OCI-LY3 (cell line): ENCODE measurements at regions not wholly inside any gene's neighbourhood (a gene's known extent, or its start where the extent isn't known, plus 50 kb on each side); places are given as distances from the start of the nearest gene placed in this dataset.
"Not testable (repeated sequence)": the region's sequence is repeated elsewhere in the genome, so short reads cannot be mapped to it uniquely, and the experiment has no call there.

Experiments
- EZH2phosphoT487 ChIP-seq: fragments of 200-600 bp; shearing (Covaris generic); IDR thresholded peaks from 2 replicates; pipeline ENCODE4 v1.6.1; 2018; ENCODE audit warnings: antibody characterized with exemption, mixed run types, low read depth
- TF ChIP-seq, protein P1 (sequence below): fragments of 200-600, 300-600 bp; sonication (generic); IDR thresholded peaks from 2 replicates; pipeline ENCODE4 v1.5.1; 2014; ENCODE audit warnings: antibody characterized with exemption, low read length, low read depth

DNA sequence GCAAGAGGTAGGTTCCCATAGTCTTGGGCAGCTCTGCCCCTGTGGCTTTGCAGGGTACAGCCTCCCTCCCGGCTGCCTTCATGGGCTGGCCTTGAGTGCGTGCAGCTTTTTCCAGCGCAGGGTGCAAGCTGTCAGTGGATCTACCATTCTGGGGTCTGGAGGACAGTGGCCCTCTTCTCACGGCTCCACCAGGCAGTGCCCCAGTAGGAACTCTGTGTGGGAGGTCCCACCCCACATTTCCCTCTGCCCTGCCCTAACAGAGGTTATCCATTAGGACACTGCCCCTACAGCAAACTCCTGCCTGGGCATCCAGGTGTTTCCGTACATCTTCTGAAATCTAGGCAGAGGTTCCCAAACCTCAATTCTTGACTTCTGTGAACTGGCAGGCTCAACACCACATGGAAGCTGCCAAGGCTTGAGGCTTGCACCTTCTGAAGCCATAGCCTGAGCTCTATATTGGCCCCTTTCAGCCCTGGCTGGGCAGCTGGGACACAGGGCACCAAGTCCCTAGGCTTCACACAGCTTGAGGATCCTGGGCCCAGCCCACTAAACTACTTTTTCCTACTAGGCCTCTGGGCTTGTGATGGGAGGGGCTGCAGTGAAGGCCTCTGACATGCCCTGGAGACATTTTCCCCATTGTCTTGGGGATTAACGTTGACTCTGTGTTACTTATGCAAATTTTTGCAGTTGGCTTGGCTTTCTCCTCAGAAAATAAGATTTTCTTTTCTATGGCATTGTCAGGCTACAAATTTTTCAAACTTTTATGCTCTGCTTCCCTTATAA is 482.7 kb downstream of the CNTN3 start:
- TF ChIP-seq, protein P1, sequence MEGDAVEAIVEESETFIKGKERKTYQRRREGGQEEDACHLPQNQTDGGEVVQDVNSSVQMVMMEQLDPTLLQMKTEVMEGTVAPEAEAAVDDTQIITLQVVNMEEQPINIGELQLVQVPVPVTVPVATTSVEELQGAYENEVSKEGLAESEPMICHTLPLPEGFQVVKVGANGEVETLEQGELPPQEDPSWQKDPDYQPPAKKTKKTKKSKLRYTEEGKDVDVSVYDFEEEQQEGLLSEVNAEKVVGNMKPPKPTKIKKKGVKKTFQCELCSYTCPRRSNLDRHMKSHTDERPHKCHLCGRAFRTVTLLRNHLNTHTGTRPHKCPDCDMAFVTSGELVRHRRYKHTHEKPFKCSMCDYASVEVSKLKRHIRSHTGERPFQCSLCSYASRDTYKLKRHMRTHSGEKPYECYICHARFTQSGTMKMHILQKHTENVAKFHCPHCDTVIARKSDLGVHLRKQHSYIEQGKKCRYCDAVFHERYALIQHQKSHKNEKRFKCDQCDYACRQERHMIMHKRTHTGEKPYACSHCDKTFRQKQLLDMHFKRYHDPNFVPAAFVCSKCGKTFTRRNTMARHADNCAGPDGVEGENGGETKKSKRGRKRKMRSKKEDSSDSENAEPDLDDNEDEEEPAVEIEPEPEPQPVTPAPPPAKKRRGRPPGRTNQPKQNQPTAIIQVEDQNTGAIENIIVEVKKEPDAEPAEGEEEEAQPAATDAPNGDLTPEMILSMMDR: not testable (repeated sequence)
- not testable (repeated sequence) for TF ChIP-seq EZH2phosphoT487
